GM12873 (cell line): ENCODE measurements at regions not wholly inside any gene's neighbourhood (a gene's known extent, or its start where the extent isn't known, plus 50 kb on each side); places are given as distances from the start of the nearest gene placed in this dataset.

Experiments used
- CTCF ChIP-seq: IDR thresholded peaks from 2 replicates; pipeline ENCODE4 v1.5.1; 2012; ENCODE audit warnings: low read depth, mild to moderate bottlenecking, moderate library complexity, low read length, control low read depth; ENCODE audit not compliant: insufficient read depth; ENCODE audit errors: missing control alignments

GRCh38 chr5:28685794-28686193 is 1647.4 kb upstream of the CDH9 start:
- no peak for TF ChIP-seq CTCF

- TF ChIP-seq CTCF = no peak
These were observed 1640.5 kb upstream of the CDH9 start for GRCh38 chr5:28678899-28679298.

GRCh38 chr5:28666110-28666509 is 1627.7 kb upstream of the CDH9 start:
- TF ChIP-seq CTCF = no peak

- TF ChIP-seq CTCF = no peak
These were observed 1609.7 kb upstream of the CDH9 start for GRCh38 chr5:28648108-28648507.

- no peak for TF ChIP-seq CTCF
These were observed 1594.2 kb upstream of the CDH9 start for GRCh38 chr5:28632607-28633006.

- TF ChIP-seq CTCF = no peak
These were observed 1565.5 kb upstream of the CDH9 start for GRCh38 chr5:28603869-28604268.

GRCh38 chr5:28602429-28602828 is 1564.0 kb upstream of the CDH9 start:
- TF ChIP-seq CTCF = no peak
